Activated T-helper 1 cell treated with anti-CD3 and anti-CD28 coated beads, Interleukin-12 subunit alpha, Interleukin-12 subunit beta, Interleukin-2, Interleukin-4 antibody, amounts not matched to agents 30 ng/mL and 10 ng/mL and 1 ng/mL, durations not matched to agents 14 hours and 24 hours and 36 hours (primary cell): ENCODE measurements at regions not wholly inside any gene's neighbourhood (a gene's known extent, or its start where the extent isn't known, plus 50 kb on each side); places are given as distances from the start of the nearest gene placed in this dataset.

Source experiments
- DNase-seq: peaks from one replicate; pipeline ENCODE4 v3.0.0; 2021; ENCODE audit warnings: low spot score
- H3K27ac Mint-ChIP-seq: one replicate; pipeline ENCODE4 v1.8.0; 2021; ENCODE audit warnings: mild to moderate bottlenecking, mixed read lengths
- H3K27me3 Mint-ChIP-seq: one replicate; pipeline ENCODE4 v1.8.0; 2022; ENCODE audit warnings: mild to moderate bottlenecking, moderate library complexity, mixed read lengths; ENCODE audit not compliant: insufficient read depth
- H3K36me3 Mint-ChIP-seq: one replicate; pipeline ENCODE4 v1.8.0; 2021; ENCODE audit warnings: low read depth, mixed read lengths
- H3K4me1 Mint-ChIP-seq: one replicate; pipeline ENCODE4 v1.8.0; 2021; ENCODE audit warnings: low read depth, mixed read lengths
- H3K4me3 Mint-ChIP-seq: one replicate; pipeline ENCODE4 v1.8.0; 2021; ENCODE audit warnings: mild to moderate bottlenecking, moderate library complexity, mixed read lengths
- H3K9me3 Mint-ChIP-seq: one replicate; pipeline ENCODE4 v1.8.0; 2021; ENCODE audit warnings: mixed read lengths
- intact Hi-C: fragments of 100-400 bp; cut with micrococcal nuclease; formaldehyde crosslinking; loops from one replicate; pipeline ENCODE4 v1.15.1; 2024

- no peaks in the 10 kb centered on the region for H3K4me1 Mint-ChIP-seq
- intact Hi-C loops = no loop called here
Observed at GRCh38 chr16:86960266-86960665, 356.9 kb downstream of the C16orf95 start.

GRCh38 chr16:86961171-86961601, 356.0 kb downstream of the C16orf95 start:
- no peak overlapping the region for H3K4me3 Mint-ChIP-seq
- H3K9me3 Mint-ChIP-seq = no peaks in the 10 kb centered on the region
- H3K36me3 Mint-ChIP-seq = no peaks in the 10 kb centered on the region
- H3K27me3 Mint-ChIP-seq = peaks cover 7% of the 10 kb centered on the region
- intact Hi-C loops = no loop called here
- no peak overlapping the region for H3K27ac Mint-ChIP-seq
- DNase-seq = no peak
- no peaks in the 10 kb centered on the region for H3K4me1 Mint-ChIP-seq

More at GRCh38 chr16:86960266-86960665, 356.9 kb downstream of the C16orf95 start:
- Mint-ChIP-seq H3K27ac (no peak overlapping the region), H3K4me3 (no peak overlapping the region), H3K9me3 (no peaks in the 10 kb centered on the region), H3K27me3 (peaks cover 7% of the 10 kb centered on the region), H3K36me3 (no peaks in the 10 kb centered on the region)
- no peak for DNase-seq

DNA sequence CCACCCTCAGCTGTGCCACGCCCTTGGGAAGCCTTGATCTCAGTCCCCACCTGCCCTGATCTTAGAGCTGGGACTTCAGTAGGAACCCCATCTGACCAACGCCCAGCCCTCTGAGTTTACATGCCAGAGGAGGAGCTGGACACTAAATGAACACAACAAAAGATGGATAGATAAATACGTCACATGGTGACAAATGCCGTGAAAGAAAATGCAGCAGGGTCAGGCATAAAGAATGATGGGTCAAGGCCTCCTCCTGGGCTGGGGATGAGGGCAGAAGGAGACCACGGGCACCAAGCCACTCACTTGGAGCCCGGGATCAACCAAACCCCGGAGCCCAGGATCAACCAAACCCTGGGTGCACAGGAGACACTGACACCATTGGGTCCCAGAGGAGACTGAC, 354.9 kb downstream of the C16orf95 start:
- no peak for DNase-seq
- Mint-ChIP-seq H3K4me1 (no peaks in the 10 kb centered on the region), H3K36me3 (no peaks in the 10 kb centered on the region), H3K4me3 (no peak overlapping the region), H3K27me3 (peaks cover 6% of the 10 kb centered on the region), H3K9me3 (no peaks in the 10 kb centered on the region), H3K27ac (no peak overlapping the region)
- intact Hi-C loops = no loop called here

DNA sequence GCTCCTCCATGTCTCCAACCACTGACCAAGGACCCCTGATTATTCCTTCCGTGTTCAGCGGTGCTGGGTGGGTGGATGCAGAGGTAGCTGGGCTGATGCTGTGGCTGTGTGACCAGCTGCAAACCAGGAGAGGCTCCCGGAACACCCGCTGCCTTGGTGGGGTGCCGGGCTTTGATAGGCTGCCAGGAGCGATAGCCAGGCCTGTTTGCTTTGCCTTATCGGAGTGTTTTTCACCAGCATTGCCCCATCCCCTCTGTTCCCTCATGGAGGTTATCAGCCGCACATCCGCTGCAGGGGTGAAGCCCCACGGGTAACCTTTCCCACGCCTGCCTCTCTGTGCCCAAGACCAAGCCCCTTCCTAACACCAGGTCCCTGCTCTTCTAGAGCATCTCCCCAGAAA, 354.3 kb downstream of the C16orf95 start:
- no peaks in the 10 kb centered on the region for H3K4me1 Mint-ChIP-seq
- no peak overlapping the region for H3K4me3 Mint-ChIP-seq
- peaks cover 6% of the 10 kb centered on the region for H3K27me3 Mint-ChIP-seq
- intact Hi-C loops = no loop called here
- H3K9me3 Mint-ChIP-seq = no peaks in the 10 kb centered on the region
- no peak overlapping the region for H3K27ac Mint-ChIP-seq
- no peak for DNase-seq
- H3K36me3 Mint-ChIP-seq = no peaks in the 10 kb centered on the region

DNA sequence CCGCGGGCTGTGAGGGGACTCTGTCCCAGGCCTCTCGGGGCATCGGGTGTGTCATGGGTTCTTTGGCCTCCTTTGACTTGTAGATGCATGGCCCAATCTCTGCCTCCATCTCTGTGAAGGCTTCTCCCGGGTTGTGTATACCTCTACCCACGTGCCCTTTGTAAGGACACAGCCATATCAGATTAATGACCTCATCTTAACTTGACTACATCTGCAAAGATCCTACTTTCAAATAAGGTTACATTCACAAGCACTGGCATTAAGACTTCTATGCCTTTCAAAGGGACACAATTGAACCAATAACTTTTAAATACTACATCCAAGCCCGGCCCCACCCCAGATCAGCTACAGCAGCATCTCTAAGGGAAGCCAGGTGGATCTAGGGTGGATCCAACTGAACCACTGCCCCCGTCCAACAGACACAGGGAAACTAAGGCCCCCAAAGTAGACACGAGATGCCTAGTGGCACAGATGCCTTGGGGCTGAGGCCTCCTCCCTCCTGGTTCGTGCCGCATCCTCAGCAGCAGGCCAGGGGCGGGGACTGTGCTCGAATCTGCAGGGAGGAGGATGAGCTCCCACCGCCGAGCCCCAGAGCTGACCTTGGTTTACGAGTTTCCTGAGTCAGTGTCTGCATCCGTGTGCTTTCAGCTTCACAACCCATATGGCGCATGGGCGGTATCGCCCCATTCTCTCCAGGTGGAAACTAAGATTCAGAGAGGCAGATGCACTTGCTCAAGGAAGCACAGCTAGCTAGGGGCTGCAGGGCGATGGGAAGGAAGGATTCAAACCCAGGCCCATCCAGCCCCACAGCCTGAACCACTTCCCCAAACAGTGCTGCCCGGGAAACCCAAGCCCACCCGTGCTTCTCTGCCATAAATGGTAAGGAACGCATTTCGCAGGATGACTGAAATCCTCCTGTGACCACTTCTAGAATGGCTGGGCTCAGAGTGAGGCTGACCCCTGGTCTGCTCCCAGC, 353.3 kb downstream of the C16orf95 start:
- Mint-ChIP-seq H3K4me3 (no peak overlapping the region), H3K36me3 (no peaks in the 10 kb centered on the region), H3K27me3 (peaks cover 4% of the 10 kb centered on the region), H3K4me1 (no peaks in the 10 kb centered on the region), H3K9me3 (no peaks in the 10 kb centered on the region), H3K27ac (no peak overlapping the region)
- no peak for DNase-seq
- intact Hi-C loops = no loop called here

DNA sequence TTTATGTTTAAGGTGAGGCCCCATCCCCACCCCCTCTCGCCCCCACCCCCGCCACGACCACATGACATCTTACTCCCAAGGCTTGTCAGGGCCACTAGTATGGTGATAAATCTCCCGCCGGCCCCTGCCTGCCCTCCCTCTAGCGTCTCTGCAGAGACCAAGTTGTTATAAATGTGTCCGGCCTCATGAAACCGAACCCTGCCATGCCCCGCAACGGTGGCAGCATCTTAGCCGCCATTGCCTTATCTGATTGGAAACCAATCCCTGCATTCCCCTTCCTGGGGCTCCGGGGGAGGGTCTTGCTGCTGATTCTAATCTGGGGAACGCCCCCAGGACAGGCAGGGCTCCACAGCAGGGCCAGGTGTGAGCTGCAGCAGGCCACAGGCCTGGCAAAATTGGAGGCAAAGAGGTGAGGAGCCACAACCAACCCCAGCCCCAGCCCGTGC, 352.4 kb downstream of the C16orf95 start:
- intact Hi-C loops = no loop called here
- H3K4me3 Mint-ChIP-seq = no peak overlapping the region
- H3K27ac Mint-ChIP-seq = no peak overlapping the region
- no peaks in the 10 kb centered on the region for H3K27me3 Mint-ChIP-seq
- no peaks in the 10 kb centered on the region for H3K4me1 Mint-ChIP-seq
- DNase-seq = no peak
- H3K9me3 Mint-ChIP-seq = no peaks in the 10 kb centered on the region
- no peaks in the 10 kb centered on the region for H3K36me3 Mint-ChIP-seq

- Mint-ChIP-seq H3K27ac (no peak overlapping the region), H3K27me3 (no peaks in the 10 kb centered on the region)
- intact Hi-C loops = no loop called here
Observed at GRCh38 chr16:86965331-86965730, 351.9 kb downstream of the C16orf95 start.

DNA sequence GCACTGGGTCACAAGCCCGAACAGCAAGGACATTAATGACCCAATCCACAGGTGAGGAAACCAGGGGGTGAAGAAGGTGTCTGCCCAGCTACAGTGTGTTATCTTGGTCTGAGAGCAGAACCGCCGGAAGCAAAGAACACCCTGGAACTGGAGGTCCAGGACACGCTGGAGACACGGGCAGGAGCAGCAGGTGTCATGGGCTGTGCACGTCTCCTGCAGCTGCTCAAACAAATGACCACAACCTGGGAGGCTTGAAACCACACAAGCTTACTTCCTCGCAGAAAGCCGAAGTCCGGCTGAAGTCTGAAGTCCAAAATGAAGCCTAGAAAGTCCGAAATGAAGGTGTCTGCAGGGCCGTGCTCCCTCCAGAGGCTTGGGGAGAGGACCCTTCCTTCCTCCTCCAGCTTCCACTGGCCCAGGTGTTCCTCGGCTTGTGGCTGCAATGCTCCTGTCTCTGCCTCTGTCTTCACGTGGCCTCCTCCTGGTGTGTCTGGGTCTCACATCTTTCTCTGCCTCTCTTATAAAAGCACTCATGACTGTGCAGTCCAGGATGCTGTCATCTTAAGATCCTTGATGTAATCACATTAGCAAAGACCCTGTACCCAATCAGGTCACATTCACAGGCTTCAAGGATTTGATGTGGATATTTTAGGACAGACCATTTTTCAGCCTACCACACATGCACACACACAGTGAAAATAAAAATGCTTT, 351.2 kb downstream of the C16orf95 start:
- Mint-ChIP-seq H3K4me1 (no peaks in the 10 kb centered on the region), H3K27ac (no peak overlapping the region), H3K9me3 (no peaks in the 10 kb centered on the region), H3K27me3 (no peaks in the 10 kb centered on the region), H3K36me3 (no peaks in the 10 kb centered on the region), H3K4me3 (no peak overlapping the region)
- intact Hi-C loops = no loop called here
- DNase-seq = no peak

More at GRCh38 chr16:86965331-86965730, 351.9 kb downstream of the C16orf95 start:
- no peak for DNase-seq
- Mint-ChIP-seq H3K4me1 (no peaks in the 10 kb centered on the region), H3K4me3 (no peak overlapping the region), H3K36me3 (no peaks in the 10 kb centered on the region), H3K9me3 (no peaks in the 10 kb centered on the region)

GRCh38 chr16:86966777-86967176, 350.4 kb downstream of the C16orf95 start:
- Mint-ChIP-seq H3K27me3 (no peaks in the 10 kb centered on the region), H3K36me3 (no peaks in the 10 kb centered on the region), H3K27ac (no peak overlapping the region), H3K4me3 (no peak overlapping the region), H3K4me1 (no peaks in the 10 kb centered on the region), H3K9me3 (no peaks in the 10 kb centered on the region)
- DNase-seq = no peak
- intact Hi-C loops = no loop called here

- Mint-ChIP-seq H3K9me3 (no peaks in the 10 kb centered on the region), H3K4me1 (no peaks in the 10 kb centered on the region), H3K27ac (no peak overlapping the region), H3K4me3 (no peak overlapping the region), H3K36me3 (no peaks in the 10 kb centered on the region), H3K27me3 (no peaks in the 10 kb centered on the region)
- intact Hi-C loops = no loop called here
- no peak for DNase-seq
Observed at GRCh38 chr16:86968866-86969265, 348.3 kb downstream of the C16orf95 start.

DNA sequence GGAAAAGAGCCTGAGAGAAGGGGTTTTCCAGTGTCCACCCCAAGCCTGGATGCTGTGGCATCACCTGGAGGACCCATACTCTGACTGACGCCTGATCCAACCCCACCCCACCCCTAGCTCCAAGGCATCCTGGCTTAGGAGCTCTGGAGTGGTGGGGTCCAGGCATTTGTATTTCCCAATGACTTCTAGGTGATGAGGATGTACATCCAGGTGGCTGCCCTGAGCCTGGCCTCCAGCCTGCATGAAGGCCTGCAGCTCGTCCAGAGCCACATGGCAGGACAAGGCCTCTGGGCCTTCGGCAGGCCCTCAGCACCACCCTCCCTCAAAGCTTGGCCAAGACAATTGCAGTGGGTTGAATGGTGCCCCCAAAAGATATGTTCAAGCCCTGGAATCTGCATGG, 347.5 kb downstream of the C16orf95 start:
- no peaks in the 10 kb centered on the region for H3K36me3 Mint-ChIP-seq
- no peaks in the 10 kb centered on the region for H3K27me3 Mint-ChIP-seq
- intact Hi-C loops = no loop called here
- H3K4me3 Mint-ChIP-seq = no peak overlapping the region
- H3K4me1 Mint-ChIP-seq = no peaks in the 10 kb centered on the region
- no peaks in the 10 kb centered on the region for H3K9me3 Mint-ChIP-seq
- no peak overlapping the region for H3K27ac Mint-ChIP-seq
- DNase-seq = no peak

DNA sequence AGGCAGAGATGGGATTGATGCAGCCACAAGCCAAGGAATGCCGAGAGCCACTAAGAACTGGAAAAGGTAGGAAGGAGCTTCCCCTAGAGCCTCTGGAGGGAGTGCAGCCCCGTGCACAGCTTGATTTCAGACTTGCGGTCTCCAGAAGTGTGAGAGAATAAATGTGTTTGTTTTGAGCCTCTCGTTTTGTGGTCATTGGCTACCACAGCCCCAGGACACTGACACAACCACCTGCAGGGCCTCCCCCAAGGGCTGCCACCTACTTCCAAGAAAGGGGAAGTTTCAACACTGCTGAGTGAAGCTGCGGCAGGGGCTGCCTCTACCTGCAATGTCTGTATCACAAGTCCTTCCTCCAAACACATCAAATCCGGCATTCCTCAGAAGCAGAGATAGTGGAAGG, 346.9 kb downstream of the C16orf95 start:
- DNase-seq = no peak
- no peaks in the 10 kb centered on the region for H3K4me1 Mint-ChIP-seq
- H3K4me3 Mint-ChIP-seq = no peak overlapping the region
- no peaks in the 10 kb centered on the region for H3K9me3 Mint-ChIP-seq
- no peaks in the 10 kb centered on the region for H3K27me3 Mint-ChIP-seq
- intact Hi-C loops = no loop called here
- no peaks in the 10 kb centered on the region for H3K36me3 Mint-ChIP-seq
- no peak overlapping the region for H3K27ac Mint-ChIP-seq

GRCh38 chr16:86970726-86971125, 346.5 kb downstream of the C16orf95 start:
- no peak overlapping the region for H3K27ac Mint-ChIP-seq
- no peaks in the 10 kb centered on the region for H3K27me3 Mint-ChIP-seq
- no peak for DNase-seq
- no peak overlapping the region for H3K4me3 Mint-ChIP-seq
- H3K36me3 Mint-ChIP-seq = no peaks in the 10 kb centered on the region
- H3K4me1 Mint-ChIP-seq = no peaks in the 10 kb centered on the region
- H3K9me3 Mint-ChIP-seq = no peaks in the 10 kb centered on the region
- intact Hi-C loops = no loop called here
